AG04450 (cell line): ENCODE measurements at regions not wholly inside any gene's neighbourhood (a gene's known extent, or its start where the extent isn't known, plus 50 kb on each side); places are given as distances from the start of the nearest gene placed in this dataset.

Experiments used
- CTCF ChIA-PET: fragments of 300-600, 350-600 bp; formaldehyde crosslinking; extraction: SDS; loops from one replicate; lab custom pipeline; 2022; ENCODE audit warnings: antibody characterized with exemption, inconsistent platforms; lab: Charles Lee
- POLR2A ChIA-PET: fragments of 350-600 bp; formaldehyde crosslinking; extraction: SDS; loops from one replicate; lab custom pipeline; 2021; ENCODE audit warnings: antibody characterized with exemption, inconsistent platforms; lab: Yijun Ruan, JAX
- DNase-seq: peaks from one replicate; pipeline ENCODE4 v3.0.0-alpha.2; 2011; ENCODE audit warnings: low read depth, low spot score
- H3K27ac ChIP-seq: one replicate; pipeline ENCODE4 v1.5.1; 2012; ENCODE audit warnings: low read depth, low read length, control low read depth
- H3K27me3 ChIP-seq: one replicate; pipeline ENCODE4 v1.6.0; 2012; ENCODE audit warnings: low read length; ENCODE audit not compliant: control insufficient read depth, insufficient read depth
- H3K4me3 ChIP-seq: 2 replicates; pipeline ENCODE4 v1.5.1; 2011; ENCODE audit warnings: mild to moderate bottlenecking, low read depth, low read length, control low read depth
- H3K9me3 ChIP-seq: 2 replicates; pipeline ENCODE4 v1.5.1; 2012; ENCODE audit warnings: low read length; ENCODE audit not compliant: control insufficient read depth, insufficient read depth
- CTCF ChIP-seq: IDR thresholded peaks from 2 replicates; pipeline ENCODE4 v1.5.1; 2011; ENCODE audit warnings: low read depth, low read length, control low read depth, inconsistent platforms

GRCh38 chr15:99481113-99481950, 84.5 kb upstream of the MEF2A start:
- Histone ChIP-seq H3K9me3 (no peaks in the 10 kb centered on the region; the same call in 1 of the 2 replicates), H3K4me3 (no peak overlapping the region), H3K27ac (no peak overlapping the region), H3K27me3 (no peaks in the 10 kb centered on the region)
- ChIA-PET POLR2A (no interaction called here), CTCF (interaction anchor here (0.5 to 2.2 kb wide), 2 partner anchors 121 to 223 kb away, joined by 3 to 6 read pairs; no protein-coding TSS in a partner anchor)
- no peak for DNase-seq
- no peak for TF ChIP-seq CTCF

GRCh38 chr15:99481951-99482230, 83.9 kb upstream of the MEF2A start:
- POLR2A ChIA-PET: no interaction called here
- CTCF ChIA-PET: interaction anchor here (0.5 kb wide), 1 partner anchor 120 kb away, joined by 3 read pairs; no protein-coding TSS in a partner anchor

GRCh38 chr15:99482993-99483392, 82.8 kb upstream of the MEF2A start:
- Histone ChIP-seq H3K4me3 (no peak overlapping the region), H3K27ac (no peak overlapping the region), H3K9me3 (no peaks in the 10 kb centered on the region; the same call in 1 of the 2 replicates), H3K27me3 (no peaks in the 10 kb centered on the region)
- CTCF ChIA-PET: no interaction called here
- POLR2A ChIA-PET: no interaction called here
- no peak for DNase-seq
- TF ChIP-seq CTCF: no peak

More at GRCh38 chr15:99481951-99482230, 83.9 kb upstream of the MEF2A start:
- no peak for DNase-seq
- H3K27ac ChIP-seq: no peak overlapping the region
- no peaks in the 10 kb centered on the region; the same call in 1 of the 2 replicates for H3K9me3 ChIP-seq
- H3K4me3 ChIP-seq: no peak overlapping the region
- no peaks in the 10 kb centered on the region for H3K27me3 ChIP-seq
- TF ChIP-seq CTCF: no peak

GRCh38 chr15:99485153-99485961, 80.4 kb upstream of the MEF2A start:
- Histone ChIP-seq H3K27ac (no peak overlapping the region), H3K4me3 (no peak overlapping the region), H3K9me3 (no peaks in the 10 kb centered on the region; the same call in 1 of the 2 replicates), H3K27me3 (no peaks in the 10 kb centered on the region)
- CTCF ChIA-PET: interaction anchor here (0.7 to 1.8 kb wide), 3 partner anchors 85 to 219 kb away, joined by 4 to 9 read pairs (median 4); no protein-coding TSS in a partner anchor
- POLR2A ChIA-PET: interaction anchor here (0.7 to 1.1 kb wide), 2 partner anchors 9 to 43 kb away, joined by 3 to 7 read pairs; no protein-coding TSS in a partner anchor
- no peak for DNase-seq
- TF ChIP-seq CTCF: no peak
